NOMO-1 (cell line): ENCODE measurements at regions not wholly inside any gene's neighbourhood (a gene's known extent, or its start where the extent isn't known, plus 50 kb on each side); places are given as distances from the start of the nearest gene placed in this dataset.

Experiments
- DNase-seq, 2 experiments: peaks; one replicate each; lab custom pipeline; 2025; ENCODE audit not compliant: unreplicated experiment in 2 of 2; lab: John Stamatoyannopoulos, UW

DNA sequence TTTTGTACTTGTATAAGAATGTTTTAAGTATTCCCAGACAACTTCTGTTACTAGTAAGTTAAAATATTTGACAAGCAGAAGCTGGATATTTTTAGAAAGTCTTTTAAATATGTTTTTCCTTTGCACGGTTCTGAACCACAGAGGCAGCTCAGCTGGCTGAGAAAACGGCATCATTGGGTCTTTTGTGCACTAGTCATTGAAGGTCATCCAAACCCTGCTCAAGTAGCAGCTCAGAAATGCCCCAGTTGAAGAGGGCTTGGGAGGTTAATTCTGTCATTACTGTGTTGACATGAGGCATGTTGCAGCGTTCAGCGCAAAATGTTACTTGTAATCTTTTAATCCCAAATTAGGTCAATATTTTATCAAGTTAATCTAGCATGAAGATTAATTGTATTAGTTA, 383.7 kb upstream of the FAM241A start:
- no peak for DNase-seq

DNA sequence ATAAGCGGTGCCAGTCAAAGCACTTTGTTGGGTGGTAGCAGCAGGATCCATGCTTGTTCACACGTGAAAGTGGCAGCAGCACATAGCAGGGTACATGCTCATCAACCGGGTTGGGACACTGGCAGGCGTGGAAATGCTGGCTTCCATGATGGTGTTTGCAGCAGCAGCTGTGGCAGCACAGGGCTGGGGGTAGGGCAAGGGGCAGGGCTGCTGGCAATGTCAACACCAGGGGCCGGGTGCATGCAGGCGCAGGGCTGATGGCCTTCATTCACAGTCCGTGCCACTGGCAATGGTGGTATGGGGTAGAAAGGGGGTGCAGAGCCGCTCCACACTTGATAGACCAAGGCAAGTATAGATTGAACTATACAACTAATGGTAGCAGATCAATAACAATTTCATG, 374.7 kb upstream of the FAM241A start:
- DNase-seq: no peak

DNA sequence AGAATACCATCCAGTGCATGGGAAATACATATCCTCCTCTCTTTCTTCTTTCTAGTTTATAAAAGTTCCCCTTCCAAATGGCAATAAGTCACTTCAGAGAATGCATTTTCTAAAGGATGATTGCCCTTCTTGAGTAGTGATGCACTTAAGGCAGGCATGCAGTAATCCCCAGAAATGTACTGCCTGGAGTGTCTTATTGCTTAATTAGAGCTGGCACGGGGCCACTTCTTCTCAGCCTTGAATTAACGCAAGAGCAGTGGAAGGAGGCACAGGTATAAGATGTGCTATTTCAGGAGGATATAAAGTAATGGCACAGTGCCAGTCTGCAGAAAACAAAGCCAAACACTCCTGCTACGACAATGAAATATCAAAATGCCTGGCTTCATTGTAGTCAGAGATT, 371.4 kb upstream of the FAM241A start:
- no peak for DNase-seq

DNA sequence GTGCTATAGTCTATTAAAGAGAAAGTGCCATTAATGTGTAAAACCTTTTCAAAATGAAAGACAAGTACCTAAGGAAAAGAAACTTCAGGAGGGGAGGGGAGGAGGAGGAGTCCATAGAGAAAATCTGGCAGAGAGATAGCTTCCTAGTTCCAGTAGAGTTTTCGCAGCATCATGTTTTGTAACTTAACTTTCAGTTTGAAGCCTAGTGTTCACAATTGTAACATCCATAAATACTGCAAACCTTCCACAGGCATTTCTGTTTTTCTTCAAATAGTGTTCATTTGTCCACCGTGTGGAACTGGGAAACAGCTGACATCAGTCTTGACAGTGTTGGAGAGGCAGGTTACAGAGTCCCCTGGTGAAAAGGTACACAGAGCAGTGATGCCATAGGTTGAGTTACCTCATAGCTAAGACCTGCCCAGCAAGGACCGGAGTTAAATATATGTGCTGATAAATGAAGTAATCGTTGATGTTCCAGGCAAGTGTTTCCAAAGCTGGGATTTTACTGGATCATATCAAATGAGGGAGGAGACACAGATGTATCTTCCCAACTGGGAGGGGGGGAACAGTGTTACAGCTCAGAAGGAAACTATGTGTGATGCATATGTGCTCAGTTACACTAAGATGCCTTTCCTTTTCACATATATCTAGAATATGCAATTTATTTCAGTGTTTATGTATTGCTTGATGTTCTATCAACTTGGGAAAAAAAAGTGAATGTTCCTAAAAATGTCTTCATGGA, 369.5 kb upstream of the FAM241A start:
- no peak for DNase-seq

DNA sequence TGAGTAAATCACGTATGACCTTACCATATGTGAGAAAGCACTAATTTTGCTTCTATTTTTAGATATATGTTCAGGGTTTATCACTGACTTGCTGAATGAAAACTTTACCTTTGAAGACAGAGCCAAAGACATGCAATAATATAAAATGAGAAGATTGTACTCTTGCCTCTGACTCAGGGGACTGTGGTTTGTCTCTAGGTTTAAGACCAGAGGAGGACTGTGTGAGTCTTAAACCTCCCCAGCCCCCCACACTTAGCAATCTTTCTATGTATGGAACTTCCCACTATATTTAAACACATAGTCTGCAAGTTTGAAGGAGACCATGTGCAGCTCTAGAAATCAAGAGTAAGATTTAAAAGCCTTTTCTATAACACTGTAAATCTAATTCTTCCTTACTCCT, 368.7 kb upstream of the FAM241A start:
- DNase-seq: no peak

DNA sequence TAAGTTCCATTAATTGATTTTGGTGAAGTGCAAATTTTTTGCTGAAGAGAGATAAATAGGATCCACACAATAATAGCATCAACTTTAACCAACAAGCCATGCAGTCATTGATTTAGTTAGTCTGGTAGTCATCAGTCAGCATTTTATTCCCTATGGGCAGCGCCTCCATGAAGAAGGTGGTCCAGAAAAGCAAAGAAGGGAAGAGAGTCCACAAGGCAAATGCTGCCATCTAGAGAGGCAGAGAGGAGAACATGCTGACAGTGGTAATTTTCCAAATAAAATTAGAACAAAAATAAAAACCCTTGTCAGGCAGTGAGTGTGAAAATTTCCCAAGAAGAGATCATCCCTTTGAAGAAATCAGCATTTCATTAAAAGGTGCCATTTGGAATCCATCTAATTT, 366.7 kb upstream of the FAM241A start:
- no peak for DNase-seq

DNA sequence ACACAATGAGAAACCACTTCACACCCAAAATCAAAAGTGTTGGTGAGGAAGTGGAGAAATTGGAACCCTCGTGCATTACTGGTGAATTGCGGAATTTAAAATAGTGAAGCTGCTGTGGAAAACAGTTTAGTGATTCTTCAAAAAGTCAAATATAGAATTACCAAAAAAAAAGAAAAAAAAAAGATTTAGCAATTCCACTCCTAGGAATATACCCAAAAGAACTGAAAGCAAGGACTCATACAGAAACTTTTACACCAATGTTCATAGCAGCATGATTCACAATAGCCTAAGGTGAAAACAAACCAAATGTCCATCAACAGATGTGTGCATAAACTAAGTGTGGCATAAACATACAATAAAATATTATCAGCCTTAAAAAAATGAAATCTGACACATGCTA, 364.3 kb upstream of the FAM241A start:
- no peak for DNase-seq

DNA sequence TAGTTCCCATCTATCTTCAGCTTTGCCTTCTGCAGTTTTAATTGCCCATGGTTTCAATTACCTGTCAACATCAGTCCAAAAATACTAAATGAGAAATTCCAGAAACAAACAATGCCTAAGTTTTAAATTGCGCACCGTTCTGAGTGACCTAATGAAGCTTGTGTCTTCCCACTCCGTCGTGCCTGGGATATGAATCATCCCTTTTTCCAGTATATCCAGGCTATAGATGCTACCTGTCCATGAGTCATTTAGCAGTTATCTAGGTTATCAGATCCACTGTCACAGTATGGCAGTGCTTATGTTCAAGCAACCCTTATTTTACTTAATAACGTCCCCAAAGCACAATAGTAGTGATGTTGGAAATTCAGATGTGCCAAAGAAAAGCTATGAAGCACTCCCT, 363.6 kb upstream of the FAM241A start:
- DNase-seq: no peak

DNA sequence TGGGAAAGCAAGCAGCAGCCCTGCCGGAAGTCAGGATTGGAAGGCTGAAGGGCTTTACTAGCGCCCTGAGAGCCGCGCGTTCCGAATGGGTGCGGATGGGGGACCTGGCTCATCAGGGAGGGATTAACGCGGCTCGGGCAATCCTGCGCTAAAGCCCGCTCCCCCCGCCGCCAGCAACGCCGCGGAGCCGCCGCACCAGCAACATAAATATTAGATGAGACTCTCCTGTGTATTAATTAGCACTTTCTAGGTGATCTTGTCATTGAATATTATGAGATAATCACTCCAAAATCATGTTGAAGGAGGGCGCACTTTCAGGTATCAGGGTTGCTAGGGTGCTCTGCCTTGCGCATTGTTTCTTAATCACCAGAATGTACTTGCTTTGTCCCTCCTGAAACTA, 357.2 kb upstream of the FAM241A start:
- DNase-seq: no peak

DNA sequence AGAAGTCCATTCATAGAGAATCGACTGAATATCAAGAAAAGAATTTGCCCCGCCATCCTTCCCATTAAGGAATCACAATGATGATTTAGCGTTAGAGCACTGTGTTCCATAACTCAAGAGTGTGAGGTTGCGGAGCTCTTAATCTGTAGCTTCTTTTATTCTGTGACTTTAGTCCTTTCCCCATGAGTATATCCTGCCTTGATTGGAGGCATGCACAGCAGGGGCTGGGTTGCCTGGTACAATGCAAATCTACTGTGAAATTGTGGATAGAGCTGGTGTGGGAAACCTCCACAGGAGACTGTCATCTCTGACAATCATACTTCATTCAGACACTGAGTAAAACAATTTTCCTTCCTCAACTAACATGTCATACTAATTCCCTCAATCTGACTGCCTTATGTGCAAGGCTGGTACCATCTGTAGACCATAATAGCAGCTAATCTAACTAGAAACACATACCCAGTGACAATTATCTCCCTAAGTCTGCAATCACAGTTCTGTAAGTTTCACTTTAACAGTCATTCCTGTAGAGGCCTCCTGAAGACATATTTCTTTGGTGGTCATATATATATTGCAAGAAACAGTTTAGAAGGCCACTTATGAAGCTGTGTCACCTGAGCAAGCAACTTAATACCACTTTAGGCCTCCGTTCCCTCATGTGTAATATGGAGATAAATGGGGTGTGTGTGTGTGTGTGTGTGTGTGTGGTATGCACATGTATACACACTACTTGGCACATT, 355.2 kb upstream of the FAM241A start:
- no peak for DNase-seq

DNA sequence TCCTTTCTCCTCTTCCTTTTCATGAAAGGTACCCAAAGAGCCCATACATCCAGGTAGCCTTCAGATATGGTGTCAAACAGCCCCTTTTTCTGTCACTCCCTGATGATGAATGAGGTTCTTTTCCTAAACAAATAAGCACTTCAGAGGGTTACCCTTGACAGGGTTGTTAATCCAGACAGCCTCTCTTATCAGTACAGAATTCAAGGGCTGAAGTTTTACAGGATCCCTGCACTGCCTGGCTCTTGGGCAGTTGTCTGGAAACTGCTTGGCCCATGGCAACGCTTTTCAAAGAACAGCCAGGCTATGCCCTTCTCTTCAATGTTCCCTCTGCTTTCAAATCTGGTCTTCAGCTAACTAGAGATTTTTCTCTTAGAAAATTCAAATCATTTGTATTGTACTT, 352.6 kb upstream of the FAM241A start:
- DNase-seq: no peak

DNA sequence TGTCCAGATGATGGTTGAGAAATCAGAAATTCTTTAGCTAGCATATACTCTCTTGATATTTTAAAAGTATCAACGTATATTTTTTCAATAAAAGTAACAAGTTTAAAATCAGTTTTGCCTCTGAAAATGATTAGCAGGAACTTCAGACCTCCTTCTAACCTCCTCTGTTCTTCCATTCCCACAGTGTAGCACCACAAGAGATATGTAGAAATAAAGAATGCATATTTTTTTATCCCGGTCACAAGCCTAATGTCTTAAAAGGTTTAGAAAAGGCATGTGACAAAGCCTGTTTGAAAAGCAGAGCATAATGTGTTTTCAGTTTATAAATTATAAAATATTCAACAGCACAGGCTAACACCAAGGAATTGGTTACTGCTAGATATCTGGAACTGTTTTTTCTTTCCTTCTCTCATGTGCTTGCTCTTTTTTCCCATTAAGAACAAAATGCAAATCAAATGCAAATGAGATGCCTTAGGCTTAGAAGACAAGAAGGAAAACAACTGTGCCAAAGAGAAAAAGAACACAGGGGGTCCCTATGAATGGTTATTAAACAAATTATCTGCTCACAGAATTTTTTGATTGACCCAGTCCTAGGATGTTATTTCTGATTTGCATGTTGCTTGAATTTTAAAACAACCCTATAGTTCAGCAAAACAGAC, 351.7 kb upstream of the FAM241A start:
- no peak for DNase-seq

DNA sequence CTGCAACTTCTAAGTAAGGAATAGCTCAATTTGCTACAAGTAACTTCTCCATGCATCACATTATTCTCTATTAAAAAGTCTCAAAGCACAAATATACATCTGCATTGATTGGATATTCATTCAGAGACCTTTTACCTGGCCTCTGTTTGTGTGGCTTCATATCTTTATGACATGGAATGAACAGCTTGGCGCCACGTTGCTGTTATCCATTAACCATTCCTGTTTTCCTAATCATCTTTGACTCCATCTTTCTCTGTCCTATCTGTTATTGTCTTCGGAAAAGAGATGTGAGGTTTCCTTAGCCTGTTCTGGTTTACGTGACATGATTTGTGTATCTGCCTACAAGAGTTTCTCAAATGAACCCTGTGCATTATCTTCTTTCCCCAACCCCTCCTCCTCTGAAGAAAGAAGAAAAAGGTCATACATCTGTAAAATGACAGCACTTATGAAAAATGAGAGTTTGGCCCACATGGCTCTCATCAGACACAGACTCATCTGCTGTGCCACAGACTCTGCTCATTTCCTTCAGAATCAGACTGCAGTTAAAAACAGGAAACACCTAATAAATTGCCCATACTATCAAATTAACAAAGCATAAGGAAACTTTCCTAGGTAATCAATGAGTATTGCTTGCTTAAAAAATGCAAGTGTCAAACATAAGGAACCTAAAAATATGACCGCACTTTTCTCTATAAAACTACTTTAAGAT, 347.6 kb upstream of the FAM241A start:
- DNase-seq: no peak

DNA sequence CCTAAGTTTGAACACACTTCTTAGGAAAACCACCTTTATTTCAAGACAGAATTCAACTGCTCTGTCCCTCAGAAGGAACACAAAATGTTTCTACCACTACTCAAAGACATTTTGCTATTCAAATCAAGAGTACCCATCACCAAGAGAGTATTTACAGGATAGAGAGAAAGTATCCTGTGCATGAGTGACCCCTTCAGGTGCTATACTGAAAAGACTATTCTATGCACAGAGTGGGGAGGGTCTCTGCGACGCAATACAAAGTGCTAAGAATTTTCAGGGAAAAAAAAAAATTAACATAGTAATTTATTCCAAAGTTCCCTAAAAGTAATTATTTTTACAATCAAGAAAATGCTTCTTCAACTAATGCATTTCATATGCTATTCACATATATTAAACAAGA, 346.4 kb upstream of the FAM241A start:
- DNase-seq: no peak

DNA sequence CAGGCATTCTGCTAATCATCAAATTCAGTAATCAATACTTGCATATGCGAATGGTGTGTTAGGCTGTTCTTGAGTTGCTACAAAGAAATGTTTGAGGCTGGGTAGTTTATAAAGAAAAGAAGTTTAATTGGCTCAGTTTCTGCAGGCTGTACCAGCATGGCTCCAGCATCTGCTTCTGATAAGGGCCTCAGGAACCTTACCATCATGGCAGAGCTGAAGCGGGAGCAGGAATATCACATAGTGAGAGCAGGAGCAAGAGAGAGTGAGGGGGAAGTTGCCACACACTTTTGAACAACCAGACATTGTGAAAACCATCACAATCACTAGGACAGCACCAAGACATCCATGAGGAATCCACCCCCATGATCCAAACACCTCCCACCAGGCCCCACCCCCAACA, 344.7 kb upstream of the FAM241A start:
- DNase-seq: no peak

DNA sequence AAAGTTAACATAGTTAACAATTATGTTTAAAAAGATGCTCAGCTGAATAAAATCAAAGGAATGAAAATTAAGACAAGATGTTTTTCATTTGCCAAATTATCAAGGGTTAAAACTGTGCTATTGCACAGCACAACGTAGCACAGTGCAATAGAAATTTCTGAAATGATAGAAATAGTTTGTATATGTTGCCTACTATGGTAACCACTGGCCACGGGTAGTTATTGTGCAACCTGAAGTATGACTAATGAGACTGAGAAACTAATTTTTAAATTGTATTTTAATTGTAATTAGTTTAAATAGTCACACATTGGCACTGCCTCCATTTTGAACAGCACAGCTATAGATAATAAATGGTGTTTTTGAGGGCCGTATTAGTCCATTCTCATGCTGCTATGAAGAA, 343.1 kb upstream of the FAM241A start:
- peak in 1 of 2 experiments; percentile 44 for DNase-seq

DNA sequence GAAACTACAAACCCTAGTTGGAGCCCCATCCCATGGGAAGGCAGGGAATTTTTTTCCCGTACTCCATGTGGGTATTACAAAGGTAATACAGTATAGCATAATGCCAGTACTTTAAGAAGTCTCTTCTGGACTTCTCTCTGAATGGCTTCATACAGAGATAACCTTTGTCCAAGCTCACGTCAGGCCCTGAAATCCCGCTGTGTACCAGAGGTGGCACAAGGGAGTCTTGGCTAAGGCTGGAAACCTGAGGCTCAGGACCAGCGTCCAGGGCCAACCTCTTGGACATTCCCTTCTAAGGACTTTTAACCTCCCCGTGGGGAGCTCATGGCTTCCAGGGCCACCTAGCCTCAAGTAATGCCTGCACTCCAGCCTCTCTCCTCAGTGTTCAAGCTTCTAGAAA, 338.9 kb upstream of the FAM241A start:
- DNase-seq: no peak

DNA sequence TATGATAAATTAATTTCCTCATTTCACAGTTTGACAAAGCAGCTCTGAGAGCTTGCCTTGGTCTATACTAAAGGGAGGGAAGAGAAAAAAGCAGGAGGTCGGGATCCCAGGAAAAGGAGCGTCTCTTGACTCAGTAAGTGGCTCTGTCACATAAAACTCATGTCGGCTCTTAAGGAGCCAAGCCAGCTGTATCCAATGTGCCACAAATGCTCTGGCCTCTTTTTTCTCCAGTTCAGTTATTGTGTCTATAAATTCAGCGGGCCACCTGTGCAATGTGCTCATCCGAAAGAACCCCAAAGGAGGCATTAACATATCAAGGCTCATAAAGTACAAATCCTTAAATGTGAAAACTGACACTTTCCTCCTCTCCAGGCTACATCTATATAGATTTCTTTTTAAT, 337.7 kb upstream of the FAM241A start:
- no peak for DNase-seq

DNA sequence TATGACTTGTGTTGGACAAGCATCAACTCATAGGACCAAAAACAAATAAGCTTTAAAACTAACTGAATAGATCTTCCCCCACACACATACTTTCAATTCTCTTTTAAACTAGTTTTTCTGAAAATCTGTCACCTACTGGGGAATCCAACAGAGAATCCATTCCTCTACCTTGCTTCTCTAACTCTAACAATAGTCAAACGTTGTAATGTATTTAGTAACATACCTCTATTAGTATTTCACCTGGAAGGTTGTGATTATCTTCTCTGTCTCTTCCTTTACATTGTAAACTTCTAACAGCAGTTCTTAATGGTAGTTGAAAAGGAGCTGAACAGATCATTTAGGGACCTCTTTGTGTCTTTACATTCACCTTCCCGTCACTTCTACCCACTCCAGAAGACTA, 337.1 kb upstream of the FAM241A start:
- no peak for DNase-seq

DNA sequence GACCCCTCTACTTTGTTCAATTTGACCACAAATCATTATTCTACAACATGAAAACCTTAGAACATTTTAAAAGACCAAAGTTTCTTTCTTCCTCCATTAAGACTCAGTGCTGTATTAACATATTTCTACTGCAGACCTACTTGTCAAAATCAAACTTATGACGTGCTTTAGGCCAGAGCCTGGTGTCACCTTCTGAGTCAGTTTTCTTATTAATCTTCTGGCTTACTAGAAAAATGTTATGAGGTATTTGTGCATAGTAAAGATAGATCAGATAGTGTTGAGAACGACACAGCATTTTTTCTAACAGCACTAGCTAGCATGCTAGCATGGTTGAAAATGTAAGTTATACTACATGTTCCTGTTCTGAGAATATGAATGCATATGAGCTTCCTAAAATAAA, 333.6 kb upstream of the FAM241A start:
- no peak for DNase-seq

DNA sequence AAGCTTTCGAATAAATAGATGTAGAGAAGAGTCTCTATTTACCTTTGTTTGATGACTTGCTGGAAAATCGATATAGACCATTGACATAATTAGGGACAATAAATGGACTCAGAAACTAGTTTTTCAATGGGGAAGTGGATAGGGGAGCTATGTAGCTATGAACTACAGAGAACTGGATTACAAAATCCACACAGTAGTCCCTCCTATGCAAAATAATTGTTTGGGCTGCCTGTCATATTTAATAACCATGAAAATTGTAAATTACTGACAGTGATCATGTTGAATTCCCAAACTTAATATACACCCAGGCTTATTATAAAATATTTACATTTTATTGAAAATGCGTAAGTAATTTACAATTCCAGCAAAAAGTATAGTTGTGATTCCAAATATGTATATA, 333.1 kb upstream of the FAM241A start:
- DNase-seq: no peak
